GM18511 (cell line): ENCODE measurements at regions not wholly inside any gene's neighbourhood (a gene's known extent, or its start where the extent isn't known, plus 50 kb on each side); places are given as distances from the start of the nearest gene placed in this dataset.

Experiments
- ATAC-seq: cut with Tn5 transposase; IDR thresholded peaks from one replicate; pipeline ENCODE4 v1.9.1; 2021; ENCODE audit warnings: mild to moderate bottlenecking, moderate library complexity; ENCODE audit not compliant: unreplicated experiment

- no peak for ATAC-seq
Observed at GRCh38 chr14:61139006-61139599, 142.0 kb downstream of the TMEM30B start.

GRCh38 chr14:61132894-61133293 is 148.2 kb downstream of the TMEM30B start:
- no peak for ATAC-seq

- ATAC-seq: no peak
Observed at GRCh38 chr14:61132336-61132735, 148.8 kb downstream of the TMEM30B start.

- ATAC-seq: no peak
Observed at GRCh38 chr14:61130512-61131260, 149.6 kb downstream of the SLC38A6 start.

- no peak for ATAC-seq
Observed at GRCh38 chr14:61129168-61129745, 148.2 kb downstream of the SLC38A6 start.

- ATAC-seq: no peak
Observed at GRCh38 chr14:61128382-61129167, 147.5 kb downstream of the SLC38A6 start.

- no peak for ATAC-seq
Observed at GRCh38 chr14:61126603-61127498, 145.8 kb downstream of the SLC38A6 start.

- ATAC-seq: no peak
Observed at GRCh38 chr14:61125867-61126572, 145.0 kb downstream of the SLC38A6 start.

- no peak for ATAC-seq
Observed at GRCh38 chr14:61125041-61125866, 144.2 kb downstream of the SLC38A6 start.

GRCh38 chr14:61122862-61123261 is 141.8 kb downstream of the SLC38A6 start:
- no peak for ATAC-seq

- ATAC-seq: peak; percentile 62
Observed at GRCh38 chr14:61121355-61121787, 140.3 kb downstream of the SLC38A6 start.

GRCh38 chr14:61120576-61120975 is 139.5 kb downstream of the SLC38A6 start:
- no peak for ATAC-seq

GRCh38 chr14:61119006-61119405 is 138.0 kb downstream of the SLC38A6 start:
- ATAC-seq: no peak

- no peak for ATAC-seq
Observed at GRCh38 chr14:61116369-61116768, 135.3 kb downstream of the SLC38A6 start.

GRCh38 chr14:61113561-61114225 is 132.6 kb downstream of the SLC38A6 start:
- no peak for ATAC-seq

GRCh38 chr14:61112506-61112905 is 131.5 kb downstream of the SLC38A6 start:
- no peak for ATAC-seq

GRCh38 chr14:61111731-61112130 is 130.7 kb downstream of the SLC38A6 start:
- no peak for ATAC-seq

GRCh38 chr14:61111209-61111665 is 130.2 kb downstream of the SLC38A6 start:
- ATAC-seq: no peak
